BLaER1 (cell line): ENCODE measurements at regions not wholly inside any gene's neighbourhood (a gene's known extent, or its start where the extent isn't known, plus 50 kb on each side); places are given as distances from the start of the nearest gene placed in this dataset.

Source experiments
- H3K27ac ChIP-seq: shearing (Covaris generic); formaldehyde crosslinking; 2 replicates; pipeline ENCODE4 v1.8.1; 2022
- H3K27me3 ChIP-seq: shearing (Covaris generic); formaldehyde crosslinking; 2 replicates; pipeline ENCODE4 v1.8.1; 2022
- H3K36me3 ChIP-seq: shearing (Covaris generic); formaldehyde crosslinking; 2 replicates; pipeline ENCODE4 v1.8.1; 2022
- H3K4me1 ChIP-seq: shearing (Covaris generic); formaldehyde crosslinking; 2 replicates; pipeline ENCODE4 v1.8.1; 2022
- H3K4me2 ChIP-seq: shearing (Covaris generic); formaldehyde crosslinking; 2 replicates; pipeline ENCODE4 v1.8.1; 2022
- H3K4me3 ChIP-seq: shearing (Covaris generic); formaldehyde crosslinking; 2 replicates; pipeline ENCODE4 v1.8.1; 2022
- H3K9ac ChIP-seq: shearing (Covaris generic); formaldehyde crosslinking; 2 replicates; pipeline ENCODE4 v1.8.1; 2022
- H3K9me3 ChIP-seq: shearing (Covaris generic); formaldehyde crosslinking; 2 replicates; pipeline ENCODE4 v1.8.1; 2022
- H4K20me1 ChIP-seq: shearing (Covaris generic); formaldehyde crosslinking; 2 replicates; pipeline ENCODE4 v1.8.1; 2022
- Cebpa-rat ChIP-seq: shearing (Covaris generic); IDR thresholded peaks from 2 replicates; pipeline ENCODE4 v1.8.1; 2022

- no peak for TF ChIP-seq Cebpa-rat
- Histone ChIP-seq H3K4me3 (no peak overlapping the region), H3K9me3 (no peaks in the 10 kb centered on the region), H3K4me2 (no peak overlapping the region), H3K27me3 (no peaks in the 10 kb centered on the region), H4K20me1 (no peaks in the 10 kb centered on the region), H3K36me3 (no peaks in the 10 kb centered on the region), H3K27ac (no peak overlapping the region), H3K4me1 (no peaks in the 10 kb centered on the region), H3K9ac (no peak overlapping the region)
These were observed 74.0 kb upstream of the FRMD1 start for GRCh38 chr6:168152980-168153379.

- Histone ChIP-seq H3K4me3 (no peak overlapping the region), H3K27me3 (no peaks in the 10 kb centered on the region), H3K9me3 (no peaks in the 10 kb centered on the region), H3K36me3 (no peaks in the 10 kb centered on the region), H3K4me2 (no peak overlapping the region), H3K9ac (no peak overlapping the region), H3K4me1 (no peaks in the 10 kb centered on the region), H4K20me1 (no peaks in the 10 kb centered on the region), H3K27ac (no peak overlapping the region)
- no peak for TF ChIP-seq Cebpa-rat
These were observed 73.4 kb upstream of the FRMD1 start for GRCh38 chr6:168152306-168152963.

DNA sequence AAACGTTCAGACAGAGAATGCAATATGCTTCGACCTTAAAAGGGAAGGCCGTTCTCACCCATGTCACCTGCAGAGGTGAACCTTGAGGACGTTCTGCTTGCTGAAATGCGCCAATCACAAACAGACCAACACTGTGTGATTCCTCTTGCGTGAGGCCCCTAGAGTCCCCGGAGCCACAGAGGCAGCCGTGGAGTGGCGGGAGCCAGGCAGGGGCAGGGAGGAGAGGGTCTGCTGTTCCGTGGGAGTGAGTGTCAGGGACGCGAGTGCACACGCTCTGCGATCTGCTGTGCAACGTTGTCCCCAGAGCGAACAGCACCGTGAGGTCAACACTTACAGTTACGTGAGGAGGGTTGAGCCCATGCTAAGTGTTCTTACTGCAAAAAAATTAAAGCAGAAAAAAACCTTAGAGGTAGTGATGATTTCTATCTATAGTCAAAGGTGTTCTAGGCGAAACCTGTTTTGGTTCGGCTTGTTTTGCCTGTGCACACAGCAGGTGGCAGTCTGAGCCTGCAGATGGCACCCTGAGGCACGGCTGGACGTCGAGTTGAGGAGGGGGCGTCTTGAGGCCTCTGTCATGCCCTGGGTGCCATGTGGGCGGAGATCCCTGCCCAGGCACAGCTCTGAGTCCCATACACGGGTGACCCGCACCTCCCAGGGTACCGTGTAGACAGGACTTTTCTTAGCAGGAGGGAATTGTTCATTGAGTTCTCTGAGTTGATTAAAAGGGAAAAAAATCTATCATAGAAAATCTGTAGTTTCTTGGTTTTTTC lies 71.7 kb upstream of the FRMD1 start:
- Histone ChIP-seq H3K4me3 (no peak overlapping the region), H4K20me1 (no peaks in the 10 kb centered on the region), H3K27me3 (no peaks in the 10 kb centered on the region), H3K36me3 (no peaks in the 10 kb centered on the region), H3K9me3 (no peaks in the 10 kb centered on the region), H3K9ac (0 out of 2 replicates have a peak overlapping the region, but pooled peaks have one; percentile 37), H3K4me2 (no peak overlapping the region), H3K4me1 (peaks cover 6% of the 10 kb centered on the region), H3K27ac (no peak overlapping the region)
- TF ChIP-seq Cebpa-rat: no peak

DNA sequence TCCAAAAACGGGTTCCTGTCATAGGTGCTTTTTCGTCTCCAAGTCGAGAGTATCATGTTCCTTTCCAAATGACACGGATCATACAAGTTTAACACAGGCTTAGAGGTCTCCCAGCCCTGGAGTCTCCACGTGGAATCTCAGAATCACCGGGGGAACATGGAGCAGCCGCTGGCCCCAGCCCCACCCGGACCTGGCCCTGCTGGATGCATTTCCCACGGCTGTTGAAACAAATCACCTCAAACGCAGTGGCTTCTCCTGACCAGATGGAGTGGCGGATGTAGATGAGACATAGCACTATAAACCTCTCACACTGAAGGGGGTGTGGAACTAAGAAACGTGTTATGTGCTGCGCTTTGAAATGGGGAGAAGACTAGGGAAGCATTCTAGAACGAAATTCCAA lies 70.0 kb upstream of the FRMD1 start:
- Histone ChIP-seq H3K4me3 (no peak overlapping the region), H3K9ac (no peak overlapping the region), H4K20me1 (no peaks in the 10 kb centered on the region), H3K4me2 (no peak overlapping the region), H3K9me3 (no peaks in the 10 kb centered on the region), H3K4me1 (peaks cover 8% of the 10 kb centered on the region), H3K36me3 (no peaks in the 10 kb centered on the region), H3K27me3 (no peaks in the 10 kb centered on the region), H3K27ac (no peak overlapping the region)
- no peak for TF ChIP-seq Cebpa-rat

- no peak overlapping the region for H3K4me2 ChIP-seq
- no peaks in the 10 kb centered on the region for H3K27me3 ChIP-seq
- H4K20me1 ChIP-seq: no peaks in the 10 kb centered on the region
- TF ChIP-seq Cebpa-rat: no peak
- H3K27ac ChIP-seq: no peak overlapping the region
- H3K9ac ChIP-seq: no peak overlapping the region
- no peaks in the 10 kb centered on the region for H3K9me3 ChIP-seq
- H3K36me3 ChIP-seq: no peaks in the 10 kb centered on the region
- no peak overlapping the region for H3K4me3 ChIP-seq
- peaks cover 8% of the 10 kb centered on the region for H3K4me1 ChIP-seq
These were observed 69.3 kb upstream of the FRMD1 start for GRCh38 chr6:168148231-168148849.

DNA sequence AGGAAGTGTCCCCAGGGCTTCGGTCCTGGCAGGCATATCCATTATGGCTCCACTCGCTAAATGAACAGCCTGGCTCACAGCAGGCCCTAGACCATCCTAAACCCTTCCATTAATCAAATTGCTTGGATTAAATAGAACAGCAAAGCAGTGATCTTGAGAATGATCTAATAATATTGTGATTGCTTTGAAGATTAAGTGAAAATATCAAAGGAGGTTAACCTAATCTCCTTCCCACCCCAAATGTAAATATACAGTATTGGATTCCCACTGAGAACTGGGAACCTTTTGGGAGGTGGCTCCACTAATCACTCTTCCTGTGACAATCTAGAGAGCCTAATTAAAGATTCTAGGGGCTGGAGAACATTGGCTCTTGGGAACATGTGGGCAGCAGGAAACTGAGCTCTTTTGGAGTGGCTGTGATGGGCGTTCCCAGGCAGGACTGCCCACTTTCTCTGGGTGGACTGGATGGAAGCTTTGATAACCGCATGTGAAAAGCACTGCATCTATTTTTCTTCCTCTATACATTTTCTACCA lies 68.3 kb upstream of the FRMD1 start:
- H3K36me3 ChIP-seq: no peaks in the 10 kb centered on the region
- no peaks in the 10 kb centered on the region for H3K9me3 ChIP-seq
- no peak overlapping the region for H3K9ac ChIP-seq
- H3K27me3 ChIP-seq: no peaks in the 10 kb centered on the region
- no peak overlapping the region for H3K4me2 ChIP-seq
- H3K27ac ChIP-seq: no peak overlapping the region
- peaks cover 8% of the 10 kb centered on the region for H3K4me1 ChIP-seq
- no peak overlapping the region for H3K4me3 ChIP-seq
- no peak for TF ChIP-seq Cebpa-rat
- no peaks in the 10 kb centered on the region for H4K20me1 ChIP-seq

DNA sequence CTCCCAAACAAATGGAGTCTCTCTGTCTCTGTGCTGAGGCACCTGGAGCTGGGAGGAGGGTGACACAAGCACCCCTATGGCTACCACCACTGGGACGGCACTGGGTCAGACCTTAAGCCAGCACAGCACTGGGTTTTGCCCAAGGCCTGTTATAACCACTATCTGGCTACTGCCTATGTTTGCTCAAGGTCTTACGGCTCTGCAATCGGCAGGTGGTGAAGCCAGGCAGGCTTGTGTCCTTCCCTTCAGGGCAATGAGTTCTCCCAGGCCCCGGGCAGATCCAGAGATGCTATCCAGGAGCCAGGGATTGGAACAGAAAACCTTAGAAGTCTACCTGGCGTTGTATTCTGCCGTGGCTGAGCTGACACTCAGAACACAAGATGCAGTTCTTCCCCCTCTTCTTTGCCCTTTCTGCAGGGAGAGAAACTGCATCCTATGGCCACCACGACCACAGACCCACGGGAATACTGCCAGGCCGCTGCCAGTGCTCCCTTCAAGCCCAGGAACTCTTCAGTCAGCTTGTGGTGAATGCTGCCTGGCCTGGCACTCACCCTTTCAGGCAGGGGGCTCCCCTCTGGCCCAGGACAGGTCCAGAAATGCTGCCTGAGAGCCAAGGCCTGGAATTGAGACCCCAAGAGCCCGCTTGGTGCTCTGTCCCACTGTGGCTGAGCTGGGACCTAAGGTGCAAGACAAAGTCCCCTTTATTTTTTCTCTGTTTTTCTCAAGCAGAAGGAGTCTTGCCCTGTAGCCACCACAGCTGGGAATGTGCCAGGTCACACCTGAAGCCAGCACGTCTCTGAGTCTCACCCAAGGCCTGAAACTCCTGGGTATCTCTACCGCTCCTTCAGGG lies 67.0 kb upstream of the FRMD1 start:
- H3K4me3 ChIP-seq: no peak overlapping the region
- H3K9me3 ChIP-seq: no peaks in the 10 kb centered on the region
- TF ChIP-seq Cebpa-rat: no peak
- no peaks in the 10 kb centered on the region for H3K27me3 ChIP-seq
- H3K36me3 ChIP-seq: no peaks in the 10 kb centered on the region
- peaks cover 8% of the 10 kb centered on the region for H3K4me1 ChIP-seq
- H4K20me1 ChIP-seq: no peaks in the 10 kb centered on the region
- H3K4me2 ChIP-seq: peak overlapping the region; percentile 23; the same call in 1 of the 2 replicates
- no peak overlapping the region for H3K27ac ChIP-seq
- no peak overlapping the region for H3K9ac ChIP-seq

DNA sequence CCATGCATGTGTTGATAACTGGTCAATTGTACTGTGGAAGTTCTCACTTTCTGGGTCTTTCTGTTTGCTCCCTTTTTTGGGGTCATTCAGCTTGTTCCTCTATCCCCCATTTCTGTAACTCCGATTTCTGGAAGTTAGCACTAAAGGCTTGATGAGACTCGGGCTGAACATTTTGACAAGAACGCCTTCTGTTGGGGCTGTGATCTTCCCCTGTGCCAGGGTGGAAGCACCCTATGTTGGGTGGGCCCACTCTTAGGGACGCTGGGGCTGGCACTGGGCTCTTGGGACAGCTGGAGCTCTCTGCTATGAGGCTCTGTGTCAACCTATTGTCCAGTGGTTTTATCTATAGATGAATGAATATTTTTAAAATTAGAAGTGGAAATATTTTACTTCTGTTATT lies 60.1 kb upstream of the FRMD1 start:
- Histone ChIP-seq H3K27ac (no peak overlapping the region), H3K9me3 (no peaks in the 10 kb centered on the region), H3K9ac (no peak overlapping the region), H3K4me3 (no peak overlapping the region), H3K4me1 (peaks cover 13% of the 10 kb centered on the region; the same call in 1 of the 2 replicates), H4K20me1 (no peaks in the 10 kb centered on the region), H3K27me3 (no peaks in the 10 kb centered on the region), H3K4me2 (no peak overlapping the region), H3K36me3 (no peaks in the 10 kb centered on the region)
- TF ChIP-seq Cebpa-rat: no peak

DNA sequence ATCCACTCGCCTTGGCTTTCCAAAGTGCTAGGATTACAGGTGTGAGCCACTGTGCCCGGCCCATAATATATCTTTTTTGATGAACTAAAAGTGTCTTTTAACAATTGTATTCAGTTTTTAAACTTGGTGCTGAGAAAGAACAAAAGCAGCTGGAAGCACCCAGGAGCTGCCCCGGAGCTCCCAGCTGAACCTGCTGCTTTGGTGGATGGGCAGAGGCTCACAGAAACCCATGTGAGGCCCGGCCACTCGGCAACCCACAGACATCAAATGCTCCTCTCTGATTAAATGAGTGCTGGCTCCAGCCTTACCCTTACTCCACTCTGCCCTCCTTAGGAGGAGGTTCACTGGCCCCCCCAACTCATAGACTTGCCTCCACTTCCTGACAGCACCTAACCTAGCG lies 59.4 kb upstream of the FRMD1 start:
- no peaks in the 10 kb centered on the region for H3K36me3 ChIP-seq
- H3K9me3 ChIP-seq: no peaks in the 10 kb centered on the region
- H3K9ac ChIP-seq: no peak overlapping the region
- H3K4me3 ChIP-seq: no peak overlapping the region
- no peak for TF ChIP-seq Cebpa-rat
- no peak overlapping the region for H3K27ac ChIP-seq
- no peaks in the 10 kb centered on the region for H3K27me3 ChIP-seq
- H3K4me2 ChIP-seq: no peak overlapping the region
- peaks cover 13% of the 10 kb centered on the region; the same call in 1 of the 2 replicates for H3K4me1 ChIP-seq
- H4K20me1 ChIP-seq: no peaks in the 10 kb centered on the region
